Vagina (tissue), 2 donors: ENCODE measurements at regions not wholly inside any gene's neighbourhood (a gene's known extent, or its start where the extent isn't known, plus 50 kb on each side); places are given as distances from the start of the nearest gene placed in this dataset.

Source experiments
- DNase-seq, 2 donors: peaks; one replicate each; pipeline ENCODE4 v3.0.0-alpha.2; 2017; ENCODE audit errors: extremely low spot score in 2 of 2
- H3K27ac ChIP-seq: fragments of 200-600 bp; sonication (generic); one replicate; pipeline ENCODE4 v1.5.1; 2019
- H3K27me3 ChIP-seq: fragments of 200-600 bp; sonication (generic); one replicate; pipeline ENCODE4 v1.5.1; 2019
- H3K36me3 ChIP-seq, 2 donors: fragments of 200-600 bp; sonication (generic); one replicate each; pipeline ENCODE4 v1.5.1; 2017 to 2019
- H3K4me1 ChIP-seq: fragments of 200-600 bp; sonication (generic); one replicate; pipeline ENCODE4 v1.5.1; 2019
- H3K4me3 ChIP-seq, 2 donors: fragments of 200-600 bp; sonication (generic); 1 replicate in 1 of 2; 2 replicates in 1 of 2; pipeline ENCODE4 v1.5.1; 2016 to 2019
- H3K9me3 ChIP-seq: fragments of 200-600 bp; sonication (generic); one replicate; pipeline ENCODE4 v1.5.1; 2019
- CTCF ChIP-seq, 3 experiments: fragments of 450-650 bp in 2 of 3; fragments of 200-600 bp in 1 of 3; sonication (generic) in 1 of 3; IDR thresholded peaks; one replicate each; pipeline ENCODE4 v1.5.1; 2017 to 2019; ENCODE audit warnings: antibody characterized with exemption in 3 of 3, mild to moderate bottlenecking in 2 of 3, moderate library complexity in 2 of 3
- POLR2A ChIP-seq, 2 donors: fragments of 450-650 bp; IDR thresholded peaks; one replicate each; pipeline ENCODE4 v1.6.1; 2017; ENCODE audit warnings: antibody characterized with exemption in 2 of 2, mild to moderate bottlenecking in 2 of 2, moderate library complexity in 2 of 2
- POLR2AphosphoS5 ChIP-seq, 2 donors: sonication (generic); formaldehyde crosslinking; IDR thresholded peaks; one replicate each; pipeline ENCODE4 v1.9.0; 2017; ENCODE audit warnings: antibody characterized with exemption in 2 of 2, mild to moderate bottlenecking in 2 of 2, low read depth in 1 of 2; ENCODE audit not compliant: insufficient read depth in 1 of 2
- intact Hi-C: fragments of 100-400 bp; cut with DNase I; formaldehyde crosslinking; loops from one replicate; pipeline ENCODE4 v1.15.1; 2023

GRCh38 chr1:5506634-5507033 lies 485.6 kb downstream of the NPHP4 start:
- Histone ChIP-seq H3K4me3 (no peak overlapping the region), H3K4me1 (peaks cover 34% of the 10 kb centered on the region), H3K27me3 (no peaks in the 10 kb centered on the region), H3K9me3 (no peaks in the 10 kb centered on the region), H3K27ac (no peak overlapping the region), H3K36me3 (no peaks in the 10 kb centered on the region)
- intact Hi-C loops: no loop called here
- DNase-seq: no peak
- TF ChIP-seq POLR2A (IDR thresholded peaks at IDR 0.05): no peak
- no peak for TF ChIP-seq POLR2AphosphoS5 (IDR thresholded peaks at IDR 0.05; ENCODE audit: insufficient read depth in 1 of 2, low read depth in 1 of 2)
- TF ChIP-seq CTCF (IDR thresholded peaks at IDR 0.05): no peak

GRCh38 chr1:5505944-5506343 lies 486.3 kb downstream of the NPHP4 start:
- Histone ChIP-seq H3K4me1 (peaks cover 34% of the 10 kb centered on the region), H3K27ac (no peak overlapping the region), H3K4me3 (no peak overlapping the region), H3K9me3 (no peaks in the 10 kb centered on the region), H3K27me3 (no peaks in the 10 kb centered on the region), H3K36me3 (no peaks in the 10 kb centered on the region)
- TF ChIP-seq CTCF (IDR thresholded peaks at IDR 0.05): no peak
- no peak for DNase-seq
- intact Hi-C loops: no loop called here

GRCh38 chr1:5504364-5504740 lies 487.9 kb downstream of the NPHP4 start:
- TF ChIP-seq CTCF (IDR thresholded peaks at IDR 0.05): no peak
- no peak for TF ChIP-seq POLR2AphosphoS5 (IDR thresholded peaks at IDR 0.05; ENCODE audit: insufficient read depth in 1 of 2, low read depth in 1 of 2)
- no peak for TF ChIP-seq POLR2A (IDR thresholded peaks at IDR 0.05)
- no peaks in the 10 kb centered on the region for H3K36me3 ChIP-seq
- no peak for DNase-seq
- peaks cover 28% of the 10 kb centered on the region for H3K4me1 ChIP-seq
- H3K27ac ChIP-seq: no peak overlapping the region
- H3K9me3 ChIP-seq: no peaks in the 10 kb centered on the region
- H3K27me3 ChIP-seq: no peaks in the 10 kb centered on the region
- intact Hi-C loops: no loop called here
- H3K4me3 ChIP-seq: no peak overlapping the region

DNA sequence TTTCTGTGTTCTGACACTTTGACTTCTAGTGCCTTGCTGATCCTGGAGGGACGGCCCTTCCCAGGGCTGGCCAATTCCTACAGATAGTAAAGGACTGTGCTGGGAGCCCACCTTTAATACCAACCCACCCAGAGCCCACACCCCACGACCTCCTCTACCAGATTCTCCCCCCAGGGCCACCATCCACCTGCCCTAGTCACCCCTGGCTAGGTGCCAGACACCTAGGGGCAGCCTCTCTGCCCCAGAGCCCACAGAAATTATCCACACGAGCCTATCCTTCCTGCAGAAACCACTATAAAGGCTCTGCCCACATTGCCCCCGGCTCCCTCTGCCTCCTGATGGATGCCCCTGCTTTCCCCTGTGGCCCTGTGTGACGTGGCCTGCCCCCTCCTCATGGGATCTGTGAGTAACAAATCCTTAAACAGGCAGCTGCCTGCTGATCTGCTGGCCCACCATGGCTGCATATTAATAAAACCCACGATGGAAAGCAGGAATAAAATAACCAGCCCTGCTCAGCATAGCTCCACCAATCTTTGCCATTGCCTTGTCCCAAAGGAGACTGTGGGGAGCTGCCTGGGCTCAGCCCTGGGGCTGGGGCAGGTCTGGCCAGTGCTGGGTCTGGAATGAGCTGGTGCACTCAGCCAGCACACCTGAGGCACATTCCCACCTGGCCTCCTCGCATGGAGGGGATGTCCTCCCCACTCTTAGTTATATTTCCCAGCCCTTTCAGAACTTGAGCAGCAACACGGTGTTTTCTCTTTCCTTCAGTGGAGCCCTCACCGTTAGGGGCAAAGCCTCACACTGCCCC lies 488.5 kb downstream of the NPHP4 start:
- DNase-seq: no peak
- peaks cover 28% of the 10 kb centered on the region for H3K4me1 ChIP-seq
- H3K27ac ChIP-seq: no peak overlapping the region
- no peaks in the 10 kb centered on the region for H3K36me3 ChIP-seq
- intact Hi-C loops: no loop called here
- no peak for TF ChIP-seq CTCF (IDR thresholded peaks at IDR 0.05)
- no peak for TF ChIP-seq POLR2AphosphoS5 (IDR thresholded peaks at IDR 0.05; ENCODE audit: insufficient read depth in 1 of 2, low read depth in 1 of 2)
- TF ChIP-seq POLR2A (IDR thresholded peaks at IDR 0.05): no peak
- no peaks in the 10 kb centered on the region for H3K27me3 ChIP-seq
- H3K4me3 ChIP-seq: no peak overlapping the region
- no peaks in the 10 kb centered on the region for H3K9me3 ChIP-seq

- no peaks in the 10 kb centered on the region for H3K9me3 ChIP-seq
- H3K36me3 ChIP-seq: no peaks in the 10 kb centered on the region
- TF ChIP-seq POLR2A (IDR thresholded peaks at IDR 0.05): no peak
- TF ChIP-seq POLR2AphosphoS5 (IDR thresholded peaks at IDR 0.05; ENCODE audit: insufficient read depth in 1 of 2, low read depth in 1 of 2): peak in 1 of 2 donors; percentile 22
- TF ChIP-seq CTCF (IDR thresholded peaks at IDR 0.05): no peak
- DNase-seq: no peak
- H3K27ac ChIP-seq: no peak overlapping the region
- H3K4me1 ChIP-seq: peaks cover 28% of the 10 kb centered on the region
- no peak overlapping the region for H3K4me3 ChIP-seq
- intact Hi-C loops: no loop called here
- no peaks in the 10 kb centered on the region for H3K27me3 ChIP-seq
Measured at GRCh38 chr1:5502311-5503194, 489.7 kb downstream of the NPHP4 start.
